Stomach (tissue), 8 donors: ENCODE measurements at regions not wholly inside any gene's neighbourhood (a gene's known extent, or its start where the extent isn't known, plus 50 kb on each side); places are given as distances from the start of the nearest gene placed in this dataset.

Source experiments
- DNase-seq, 2 donors: peaks; one replicate each; pipeline versions ENCODE4 v3.0.0 to v3.0.0-alpha.2; 2013 to 2019
- H3K27ac ChIP-seq, 5 donors: fragments of 200-600 bp in 4 of 5; sonication (generic) in 4 of 5; one replicate each; pipeline ENCODE4 v1.5.1; 2013 to 2019; ENCODE audit warnings: mild to moderate bottlenecking in 1 of 5, moderate library complexity in 1 of 5
- H3K27me3 ChIP-seq, 3 donors: fragments of 200-600 bp; sonication (generic); one replicate each; pipeline ENCODE4 v1.5.1; 2017 to 2019; ENCODE audit warnings: mixed run types in 1 of 3
- H3K36me3 ChIP-seq, 4 donors: fragments of 200-600 bp; sonication (generic); 1 replicate in 3 of 4; 2 replicates in 1 of 4; pipeline ENCODE4 v1.5.1; 2016 to 2019
- H3K4me1 ChIP-seq, 4 donors: fragments of 200-600 bp; sonication (generic); one replicate each; pipeline ENCODE4 v1.5.1; 2016 to 2019
- H3K4me3 ChIP-seq, 4 donors: fragments of 200-600 bp; sonication (generic) in 3 of 4; one replicate each; pipeline ENCODE4 v1.5.1; 2016 to 2019; ENCODE audit warnings: mild to moderate bottlenecking in 1 of 4
- H3K9me3 ChIP-seq, 4 donors: fragments of 200-600 bp; sonication (generic); one replicate each; pipeline ENCODE4 v1.5.1; 2016 to 2019
- CTCF ChIP-seq, 7 experiments: fragments of 450-650 bp in 4 of 7; fragments of 200-600 bp in 3 of 7; sonication (generic) in 3 of 7; IDR thresholded peaks; one replicate each; pipeline ENCODE4 v1.5.1; 2016 to 2019; ENCODE audit warnings: antibody characterized with exemption in 7 of 7, control low read depth in 2 of 7, mild to moderate bottlenecking in 1 of 7
- EP300 ChIP-seq: sonication (generic); formaldehyde crosslinking; IDR thresholded peaks from one replicate; pipeline ENCODE4 v1.6.1; 2017; ENCODE audit warnings: antibody characterized with exemption
- POLR2A ChIP-seq, 4 donors: fragments of 450-650 bp; IDR thresholded peaks; one replicate each; pipeline ENCODE4 v1.6.1; 2016; ENCODE audit warnings: antibody characterized with exemption in 4 of 4, control low read depth in 2 of 4, mild to moderate bottlenecking in 1 of 4, moderate library complexity in 1 of 4
- POLR2AphosphoS5 ChIP-seq, 3 donors: sonication (generic); formaldehyde crosslinking; IDR thresholded peaks; one replicate each; pipeline ENCODE4 v1.6.1; 2016; ENCODE audit warnings: antibody characterized with exemption in 3 of 3
- WGBS, 5 donors: extraction: QIAGEN DNeasy Blood & Tissue Kit in 3 of 5; methylation state at CpG; one replicate each; pipeline versions ENCODE4 v1.1.5 to v1.1.7; 2013 to 2018; 5-methylcytosine and 5-hydroxymethylcytosine counted together
- intact Hi-C: fragments of 100-400 bp; cut with DNase I; formaldehyde crosslinking; loops from one replicate; pipeline ENCODE4 v1.15.1; 2023; ENCODE audit warnings: low total_unique reads
- donor health status: healthy with polysubstance abuse.
- donor health status: Bipolar disorder and iron deficiency.
- donor health status: healthy.

- DNase-seq: no peak
- Histone ChIP-seq H3K27ac (no peak overlapping the region), H3K9me3 (no peaks in the 10 kb centered on the region), H3K36me3 (no peaks in the 10 kb centered on the region), H3K4me1 (peaks cover 0 to 18% (median 0%) of the 10 kb centered on the region in 4 donors), H3K27me3 (no peaks in the 10 kb centered on the region), H3K4me3 (no peak overlapping the region)
- TF ChIP-seq EP300 (no peak), POLR2AphosphoS5 (IDR thresholded peaks at IDR 0.05) (no peak), CTCF (IDR thresholded peaks at IDR 0.05) (no peak), POLR2A (IDR thresholded peaks at IDR 0.05) (no peak)
- intact Hi-C loops: no loop called here
- 84 to 90% (median 86%) methylated on average over 5 of the region's 5 CpGs for WGBS, 5 donors
These were observed 74.1 kb upstream of the CNIH3 start for GRCh38 chr1:224541901-224542630.

- H3K27me3 ChIP-seq: no peaks in the 10 kb centered on the region
- no peaks in the 10 kb centered on the region for H3K9me3 ChIP-seq
- H3K4me1 ChIP-seq: peaks cover 0 to 18% (median 0%) of the 10 kb centered on the region in 4 donors
- intact Hi-C loops: no loop called here
- TF ChIP-seq EP300: no peak
- no peak overlapping the region for H3K4me3 ChIP-seq
- no peaks in the 10 kb centered on the region for H3K36me3 ChIP-seq
- 60 to 76% (median 64%) methylated on average over 7 of the region's 7 CpGs for WGBS, 5 donors
- H3K27ac ChIP-seq: no peak overlapping the region
- no peak for DNase-seq
These were observed 73.2 kb upstream of the CNIH3 start for GRCh38 chr1:224542783-224543440.

- Histone ChIP-seq H3K27ac (no peak overlapping the region), H3K9me3 (no peaks in the 10 kb centered on the region), H3K4me1 (peaks cover 0 to 18% (median 0%) of the 10 kb centered on the region in 4 donors), H3K27me3 (no peaks in the 10 kb centered on the region), H3K36me3 (no peaks in the 10 kb centered on the region), H3K4me3 (no peak overlapping the region)
- WGBS, 5 donors: 91 to 100% (median 95%) methylated on average over 1 of the region's 1 CpG
- TF ChIP-seq CTCF (IDR thresholded peaks at IDR 0.05): no peak
- TF ChIP-seq EP300: no peak
- no peak for TF ChIP-seq POLR2A (IDR thresholded peaks at IDR 0.05)
- no peak for TF ChIP-seq POLR2AphosphoS5 (IDR thresholded peaks at IDR 0.05)
- DNase-seq: no peak
- intact Hi-C loops: no loop called here
These were observed 72.7 kb upstream of the CNIH3 start for GRCh38 chr1:224543453-224543852.

GRCh38 chr1:224544346-224545110 is 71.6 kb upstream of the CNIH3 start:
- no peak overlapping the region for H3K4me3 ChIP-seq
- H3K9me3 ChIP-seq: no peaks in the 10 kb centered on the region
- peaks cover 0 to 18% (median 0%) of the 10 kb centered on the region in 4 donors for H3K4me1 ChIP-seq
- no peak for TF ChIP-seq CTCF (IDR thresholded peaks at IDR 0.05)
- no peak for TF ChIP-seq EP300
- no peak for TF ChIP-seq POLR2AphosphoS5 (IDR thresholded peaks at IDR 0.05)
- TF ChIP-seq POLR2A (IDR thresholded peaks at IDR 0.05): no peak
- intact Hi-C loops: no loop called here
- H3K27me3 ChIP-seq: no peaks in the 10 kb centered on the region
- no peaks in the 10 kb centered on the region for H3K36me3 ChIP-seq
- 84 to 89% (median 87%) methylated on average over 6 of the region's 6 CpGs for WGBS, 5 donors
- H3K27ac ChIP-seq: no peak overlapping the region
- no peak for DNase-seq
